GM18502 (cell line): ENCODE measurements at regions not wholly inside any gene's neighbourhood (a gene's known extent, or its start where the extent isn't known, plus 50 kb on each side); places are given as distances from the start of the nearest gene placed in this dataset.

Source experiments
- ATAC-seq: cut with Tn5 transposase; IDR thresholded peaks from one replicate; pipeline ENCODE4 v1.9.1; 2021; ENCODE audit warnings: mild to moderate bottlenecking; ENCODE audit not compliant: unreplicated experiment, poor library complexity

DNA sequence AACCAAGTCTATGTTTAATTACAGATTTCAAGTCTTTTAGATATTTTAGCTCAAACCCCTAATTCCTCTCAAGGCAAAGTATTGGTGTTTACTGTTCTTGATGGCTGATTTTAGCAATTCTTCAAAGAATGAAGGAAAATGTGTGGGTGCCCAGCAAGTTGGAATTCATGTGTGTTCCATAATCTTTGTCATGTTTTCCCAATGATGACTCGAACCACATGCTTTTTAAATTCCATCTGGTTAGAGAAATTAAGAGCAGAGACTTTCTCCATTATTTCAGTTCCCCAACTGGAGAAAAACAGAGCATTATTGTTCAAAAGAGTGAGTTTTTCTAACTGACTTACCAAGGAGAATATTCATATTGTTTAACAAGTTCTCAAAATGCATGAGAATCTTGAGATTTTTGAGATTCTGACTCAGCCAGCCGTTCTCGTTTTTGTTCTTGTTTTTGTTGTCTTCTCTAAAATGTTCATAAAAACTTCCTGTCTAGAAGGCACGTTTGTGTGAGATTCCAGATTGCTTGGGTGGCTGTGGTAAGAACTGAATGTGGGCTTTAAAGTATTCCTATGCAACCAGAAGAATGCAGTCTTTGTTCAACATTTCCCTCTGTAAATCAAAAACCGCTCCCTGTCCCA is 404.7 kb downstream of the IRS2 start:
- no peak for ATAC-seq

DNA sequence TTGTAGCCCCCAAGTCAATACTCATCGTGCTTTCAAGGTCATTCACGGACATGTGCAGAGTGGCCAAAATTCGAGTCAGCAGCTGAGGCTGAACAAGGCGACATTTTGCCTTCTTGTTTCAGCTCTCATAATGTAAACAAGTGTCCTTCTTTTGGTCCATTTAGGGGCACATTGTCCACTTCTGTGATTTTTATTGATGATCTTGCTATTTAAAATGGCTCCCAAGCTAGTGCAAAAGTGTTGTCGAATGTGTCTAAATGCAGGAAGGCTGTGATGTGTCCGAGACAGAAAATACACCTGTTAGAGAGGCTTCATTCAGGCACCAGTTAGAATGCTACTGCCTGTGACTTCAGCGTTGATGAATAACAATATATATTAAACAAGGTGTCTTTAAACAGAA is 405.9 kb downstream of the IRS2 start:
- ATAC-seq, result no peak

- ATAC-seq, result no peak
Measured at GRCh38 chr13:109379930-109380329, 406.5 kb downstream of the IRS2 start.

DNA sequence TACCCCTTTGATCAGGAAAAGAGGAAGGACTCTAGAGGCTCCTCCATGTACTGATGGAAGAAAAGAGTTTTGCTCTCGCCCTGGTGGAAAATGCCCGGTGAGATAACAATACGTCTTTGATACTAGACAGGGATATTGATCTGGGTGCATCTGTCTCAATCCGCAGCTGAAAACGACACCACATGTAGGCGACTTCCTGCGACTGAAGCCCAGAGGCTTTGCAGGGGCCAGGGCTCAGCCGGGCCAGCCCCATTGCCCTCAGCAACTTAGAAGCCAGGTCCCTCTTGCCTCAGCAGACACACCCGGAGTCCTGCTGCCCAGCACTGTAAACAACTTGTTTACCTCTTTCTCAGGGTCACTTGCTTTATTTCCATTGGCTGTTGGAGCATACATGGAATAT is 409.4 kb downstream of the IRS2 start:
- no peak for ATAC-seq

DNA sequence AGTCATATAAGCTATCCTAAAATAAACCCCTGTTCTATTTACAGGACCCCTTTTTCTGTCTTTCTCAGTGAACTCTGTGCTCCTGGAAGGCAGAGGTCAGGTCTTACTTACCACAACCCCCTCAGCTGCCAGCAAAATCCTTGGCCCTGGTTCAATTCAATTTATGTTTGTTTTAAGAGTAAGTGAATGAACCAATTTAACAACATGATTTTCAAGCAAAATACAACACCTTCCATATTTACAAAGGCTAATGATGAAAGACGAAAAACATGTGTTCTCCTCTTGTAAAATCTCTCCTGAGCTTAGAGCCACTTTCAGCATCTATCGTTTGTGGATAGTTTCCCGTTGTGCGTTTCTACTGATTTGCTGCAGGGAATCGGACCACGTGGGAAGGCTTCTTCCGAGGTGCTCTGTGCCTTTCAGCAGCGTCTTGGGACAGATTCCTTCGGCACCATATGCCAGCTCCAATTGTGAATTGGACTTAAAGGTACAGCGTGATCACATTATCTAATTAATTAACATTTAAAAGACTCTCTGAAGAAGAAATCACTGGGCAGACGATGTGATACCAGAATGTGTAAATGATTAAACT is 411.7 kb downstream of the IRS2 start:
- no peak for ATAC-seq

DNA sequence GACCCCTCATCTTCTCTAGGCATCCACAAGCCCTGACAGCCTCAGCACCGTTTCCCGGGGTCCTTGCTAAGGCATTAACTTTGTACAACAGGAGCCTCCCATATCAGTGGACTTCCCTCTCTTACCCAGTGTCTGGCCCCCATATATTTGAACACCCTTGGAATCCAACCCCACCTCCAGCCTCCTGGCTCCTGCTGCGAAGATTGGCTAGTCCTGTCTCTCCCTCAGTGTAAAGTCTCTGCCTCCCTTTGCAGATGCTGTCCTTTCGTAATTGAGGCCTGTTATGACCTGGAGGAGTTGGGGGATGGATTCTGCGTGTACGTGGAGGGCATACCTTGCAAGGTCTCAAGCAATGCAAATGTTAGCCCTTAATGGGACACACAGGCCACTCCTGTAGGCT is 413.7 kb downstream of the IRS2 start:
- ATAC-seq, result no peak

GRCh38 chr13:109371066-109371465 is 415.3 kb downstream of the IRS2 start:
- no peak for ATAC-seq

GRCh38 chr13:109370496-109370895 is 415.9 kb downstream of the IRS2 start:
- ATAC-seq, result no peak

- no peak for ATAC-seq
Measured at GRCh38 chr13:109369353-109370052, 416.9 kb downstream of the IRS2 start.

DNA sequence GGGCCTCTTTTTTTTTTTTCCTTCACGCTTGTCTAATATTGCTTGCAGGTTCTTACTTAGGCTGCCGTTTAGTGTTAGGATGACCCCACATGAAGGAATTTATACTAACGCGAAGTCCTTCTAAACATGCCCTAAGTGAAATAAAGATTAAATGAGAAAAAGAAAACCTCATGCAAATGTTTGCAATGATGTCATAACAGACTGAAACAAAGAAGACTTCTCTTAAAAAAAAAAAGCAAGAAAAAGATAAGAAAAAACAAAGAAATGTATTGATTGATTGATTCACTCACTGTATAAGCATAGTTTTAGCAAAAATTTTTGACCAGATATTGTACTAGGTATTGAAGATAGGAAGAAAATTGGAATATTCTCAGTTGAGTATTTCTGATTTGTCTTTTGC is 418.2 kb downstream of the IRS2 start:
- no peak for ATAC-seq

DNA sequence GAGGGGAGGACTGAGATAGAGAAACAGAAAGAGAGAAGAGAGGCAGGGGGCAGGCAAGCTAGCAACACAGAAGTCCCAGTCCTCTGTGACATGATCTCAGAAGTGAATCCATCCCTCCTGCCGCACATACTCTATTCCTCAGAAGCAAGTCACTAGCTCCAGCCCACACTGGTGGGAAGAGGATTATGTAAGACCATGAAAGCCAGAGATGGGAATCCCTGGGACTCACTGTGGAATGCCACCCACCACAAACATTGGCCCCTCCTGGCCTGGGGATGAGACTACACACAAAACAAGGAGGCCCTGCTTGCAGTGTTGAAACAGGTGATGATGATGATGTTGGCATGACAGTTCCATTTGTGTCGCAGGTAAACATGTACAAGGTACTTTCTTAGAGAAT is 419.9 kb downstream of the IRS2 start:
- no peak for ATAC-seq

DNA sequence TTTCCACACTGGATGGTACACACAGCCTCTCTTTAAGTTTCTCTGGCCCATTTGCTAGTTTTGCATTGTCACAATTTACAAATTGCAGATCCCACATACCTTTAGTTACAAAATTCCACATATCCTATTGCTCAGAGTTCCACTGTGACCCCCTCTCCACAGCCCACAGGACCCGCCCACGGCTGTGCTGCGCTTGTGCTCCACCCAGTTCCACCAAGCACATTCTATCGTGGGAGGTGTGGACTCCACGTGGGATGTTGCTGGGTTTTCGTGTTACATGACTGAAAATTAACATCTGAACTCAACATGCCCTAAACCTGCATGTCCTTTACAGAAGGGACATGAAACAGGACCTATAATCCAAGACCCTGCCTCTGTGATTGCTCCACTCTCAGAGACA is 423.0 kb downstream of the IRS2 start:
- no peak for ATAC-seq

DNA sequence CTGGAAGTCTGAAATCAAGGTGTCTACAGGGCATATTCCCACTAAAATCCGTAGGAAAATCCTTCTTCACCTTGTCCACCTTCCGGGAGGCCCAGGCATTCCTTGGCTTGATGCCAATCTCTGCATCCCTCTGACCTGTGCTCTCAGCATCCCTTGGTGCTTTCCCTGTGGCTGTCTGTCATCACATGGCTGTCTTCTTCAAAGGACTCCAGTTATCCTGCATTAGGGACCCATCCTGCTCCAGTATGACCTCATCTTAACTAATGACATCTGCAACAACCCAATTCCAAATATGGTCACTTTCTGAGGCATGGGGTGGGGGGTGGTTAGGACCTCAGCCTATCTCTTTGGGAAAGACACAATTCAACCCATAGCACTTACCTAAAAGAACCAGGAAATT is 423.8 kb downstream of the IRS2 start:
- ATAC-seq, result no peak

GRCh38 chr13:109361562-109362289 is 424.7 kb downstream of the IRS2 start:
- no peak for ATAC-seq

GRCh38 chr13:109357751-109358471 is 428.5 kb downstream of the IRS2 start:
- no peak for ATAC-seq

- no peak for ATAC-seq
Measured at GRCh38 chr13:109355875-109356434, 430.4 kb downstream of the IRS2 start.

DNA sequence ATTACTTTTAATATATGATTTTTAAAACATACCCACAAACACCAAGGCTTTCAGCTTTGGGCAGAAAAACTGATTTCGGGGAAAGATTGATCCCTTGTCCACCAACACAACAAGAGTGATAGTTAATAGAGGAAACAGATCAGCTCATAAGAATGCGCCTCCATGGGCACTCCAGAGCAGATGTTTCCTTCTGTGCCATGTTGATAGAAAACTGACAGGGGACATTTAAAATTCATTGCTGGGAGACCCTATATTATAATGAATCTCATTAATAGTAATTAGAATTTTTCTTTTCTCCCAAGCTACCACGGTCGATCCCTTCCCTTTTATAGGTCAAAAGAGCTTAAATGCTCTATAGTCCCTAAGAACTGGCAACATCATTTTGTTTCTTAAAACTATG is 431.2 kb downstream of the IRS2 start:
- no peak for ATAC-seq

- no peak for ATAC-seq
Measured at GRCh38 chr13:109351236-109351635, 435.1 kb downstream of the IRS2 start.

GRCh38 chr13:109348519-109349258 is 437.7 kb downstream of the IRS2 start:
- ATAC-seq, result no peak

- ATAC-seq, result no peak
Measured at GRCh38 chr13:109346060-109346459, 440.3 kb downstream of the IRS2 start.
